Adrenal gland (tissue), 5 donors: ENCODE measurements at regions not wholly inside any gene's neighbourhood (a gene's known extent, or its start where the extent isn't known, plus 50 kb on each side); places are given as distances from the start of the nearest gene placed in this dataset.

Experiments
- CTCF ChIP-seq, 6 experiments: fragments of 450-650 bp in 4 of 6; fragments of 200-600 bp in 2 of 6; sonication (generic) in 1 of 6; IDR thresholded peaks; 1 replicate in 5 of 6; 2 replicates in 1 of 6; pipeline versions ENCODE4 v1.5.1 to v1.8.0; 2016 to 2021; ENCODE audit warnings: antibody characterized with exemption in 6 of 6, mild to moderate bottlenecking in 2 of 6, moderate library complexity in 1 of 6
- POLR2A ChIP-seq, 2 donors: fragments of 450-650 bp; IDR thresholded peaks; one replicate each; pipeline ENCODE4 v1.6.1; 2017; ENCODE audit warnings: antibody characterized with exemption in 2 of 2, mild to moderate bottlenecking in 2 of 2, moderate library complexity in 1 of 2
- donor health status: DM: no; HTN: no; CAD: no.

GRCh38 chr5:29042152-29042551 is 2003.8 kb upstream of the CDH9 start:
- TF ChIP-seq POLR2A (IDR thresholded peaks at IDR 0.05): no peak
- TF ChIP-seq CTCF (IDR thresholded peaks at IDR 0.05): no peak
